GM12864 (cell line): ENCODE measurements at regions not wholly inside any gene's neighbourhood (a gene's known extent, or its start where the extent isn't known, plus 50 kb on each side); places are given as distances from the start of the nearest gene placed in this dataset.

ENCODE experiments used
- DNase-seq: peaks from one replicate; pipeline ENCODE4 v3.0.0-alpha.2; 2011; ENCODE audit warnings: low read depth
- H3K4me3 ChIP-seq: 2 replicates; pipeline ENCODE4 v1.5.1; 2011; ENCODE audit warnings: mild to moderate bottlenecking, low read depth, low read length, control low read depth
- CTCF ChIP-seq: IDR thresholded peaks from 2 replicates; pipeline ENCODE4 v1.5.1; 2011; ENCODE audit warnings: low read depth, mild to moderate bottlenecking, moderate library complexity, low read length, control low read depth, inconsistent platforms; ENCODE audit errors: missing control alignments

- no peak for DNase-seq
- TF ChIP-seq CTCF: no peak
- no peak overlapping the region for H3K4me3 ChIP-seq
Measured at GRCh38 chr11:106474274-106474673, 396.8 kb downstream of the AASDHPPT start.

- no peak overlapping the region for H3K4me3 ChIP-seq
- no peak for DNase-seq
- TF ChIP-seq CTCF: no peak
Measured at GRCh38 chr11:106475181-106475580, 397.7 kb downstream of the AASDHPPT start.

GRCh38 chr11:106477776-106478175 is 400.3 kb downstream of the AASDHPPT start:
- no peak for DNase-seq
- no peak overlapping the region for H3K4me3 ChIP-seq
- TF ChIP-seq CTCF: no peak

- no peak for DNase-seq
- no peak overlapping the region for H3K4me3 ChIP-seq
- no peak for TF ChIP-seq CTCF
Measured at GRCh38 chr11:106479646-106480045, 402.2 kb downstream of the AASDHPPT start.

- no peak overlapping the region for H3K4me3 ChIP-seq
- TF ChIP-seq CTCF: no peak
- no peak for DNase-seq
Measured at GRCh38 chr11:106480581-106481190, 403.2 kb downstream of the AASDHPPT start.

- no peak overlapping the region for H3K4me3 ChIP-seq
- no peak for DNase-seq
- TF ChIP-seq CTCF: no peak
Measured at GRCh38 chr11:106482917-106483785, 405.7 kb downstream of the AASDHPPT start.

- TF ChIP-seq CTCF: no peak
- H3K4me3 ChIP-seq: no peak overlapping the region
- DNase-seq: no peak
Measured at GRCh38 chr11:106491751-106492150, 414.3 kb downstream of the AASDHPPT start.
